ENCODE measurements at regions not wholly inside any gene's neighbourhood (a gene's known extent, or its start where the extent isn't known, plus 50 kb on each side); places are given as distances from the start of the nearest gene placed in this dataset.

DNA sequence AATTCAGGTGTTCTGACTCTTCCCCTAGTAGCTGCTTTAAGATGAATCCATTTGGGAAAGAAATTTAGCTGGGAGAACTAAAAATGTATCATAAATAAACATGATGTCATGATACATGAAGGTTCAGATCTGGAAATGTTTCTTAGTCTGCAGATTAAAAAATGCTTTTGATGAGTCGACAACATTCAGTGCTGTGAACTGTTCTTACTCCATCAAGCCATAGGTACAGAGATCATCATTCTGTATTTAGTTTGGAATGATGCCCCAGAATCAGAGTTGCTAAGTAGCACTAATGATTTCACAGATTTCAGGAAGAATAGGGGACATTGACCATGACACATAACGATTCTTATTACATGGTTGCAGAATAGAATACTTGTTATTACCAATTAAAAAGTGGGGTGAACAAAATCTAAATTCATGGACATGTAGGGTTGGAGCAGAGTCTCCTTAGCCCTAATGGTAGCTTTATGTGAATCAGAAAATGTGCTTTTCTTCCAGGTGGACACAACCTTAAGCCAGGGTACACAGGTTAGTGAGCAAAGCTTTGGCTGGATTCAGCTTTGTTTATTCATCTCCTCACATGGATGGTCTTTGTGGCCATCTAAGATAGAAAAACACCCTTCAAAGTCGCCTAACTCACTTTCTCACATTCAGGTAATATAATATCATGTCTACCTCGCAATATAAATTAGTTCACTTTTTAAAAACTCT is 205.4 kb upstream of the SEL1L start:
- CTCF ChIA-PET: interaction anchor here (0.6 to 1.7 kb wide), 2 partner anchors 60 to 114 kb away, joined by 3 to 7 read pairs; no protein-coding TSS in a partner anchor
- Mint-ChIP-seq H3K27ac (ENCODE audit: unreplicated experiment) (no peak overlapping the region), H3K27me3 (ENCODE audit: insufficient read depth, unreplicated experiment) (peaks cover 7% of the 10 kb centered on the region), H3K36me3 (ENCODE audit: insufficient read depth, unreplicated experiment) (no peaks in the 10 kb centered on the region), H3K9me3 (ENCODE audit: unreplicated experiment) (no peaks in the 10 kb centered on the region), H3K4me1 (ENCODE audit: low read depth, unreplicated experiment) (no peaks in the 10 kb centered on the region), H3K4me3 (ENCODE audit: unreplicated experiment) (no peak overlapping the region)
- Histone ChIP-seq H3K27me3 (replicated peaks; ENCODE audit: control insufficient read depth, insufficient read depth, low read length) (no peaks in the 10 kb centered on the region), H3K4me1 (no peaks in the 10 kb centered on the region), H3K9me3 (no peaks in the 10 kb centered on the region), H3K36me3 (ENCODE audit: control insufficient read depth, insufficient read depth, low read length) (no peaks in the 10 kb centered on the region), H3K4me3 (ENCODE audit: low read depth, low read length) (no peak overlapping the region)
- intact Hi-C loops (cut with micrococcal nuclease; ENCODE audit: unreplicated experiment): loop anchor here (1.0 kb wide), 1 partner anchor 114 kb away; no protein-coding TSS in a partner anchor
- POLR2A ChIA-PET: interaction anchor here (0.6 kb wide), 1 partner anchor 111 kb away, joined by 5 read pairs; no protein-coding TSS in a partner anchor
- no peak for DNase-seq
- BruUV-seq (replicated peaks): no TSS peak
- TF ChIP-seq CTCF (IDR thresholded peaks at IDR 0.05; ENCODE audit: insufficient read depth in 1 of 2, low read depth in 1 of 2, low read length in 1 of 2, severe bottlenecking in 1 of 2, unreplicated experiment in 1 of 2): no peak

- POLR2A ChIA-PET: no interaction called here
Measured at GRCh38 chr14:81743605-81744004, 210.0 kb upstream of the SEL1L start.

GRCh38 chr14:81751198-81751597 is 217.5 kb upstream of the SEL1L start:
- no peaks in the 10 kb centered on the region for H3K9me3 Mint-ChIP-seq (ENCODE audit: unreplicated experiment)
- H3K9me3 ChIP-seq: no peaks in the 10 kb centered on the region
- H3K36me3 Mint-ChIP-seq (ENCODE audit: insufficient read depth, unreplicated experiment): no peaks in the 10 kb centered on the region
- ChIA-PET CTCF (no interaction called here), POLR2A (no interaction called here)
- H3K4me1 ChIP-seq: no peaks in the 10 kb centered on the region
- no peaks in the 10 kb centered on the region for H3K36me3 ChIP-seq (ENCODE audit: control insufficient read depth, insufficient read depth, low read length)
- no peak overlapping the region for H3K4me3 Mint-ChIP-seq (ENCODE audit: unreplicated experiment)
- BruUV-seq (replicated peaks): no TSS peak
- no peaks in the 10 kb centered on the region for H3K4me1 Mint-ChIP-seq (ENCODE audit: low read depth, unreplicated experiment)
- intact Hi-C loops (cut with micrococcal nuclease; ENCODE audit: unreplicated experiment): no loop called here
- H3K27me3 ChIP-seq (replicated peaks; ENCODE audit: control insufficient read depth, insufficient read depth, low read length): no peaks in the 10 kb centered on the region
- TF ChIP-seq CTCF (IDR thresholded peaks at IDR 0.05; ENCODE audit: insufficient read depth in 1 of 2, low read depth in 1 of 2, low read length in 1 of 2, severe bottlenecking in 1 of 2, unreplicated experiment in 1 of 2): no peak
- H3K4me3 ChIP-seq (ENCODE audit: low read depth, low read length): no peak overlapping the region
- peaks cover 3% of the 10 kb centered on the region for H3K27me3 Mint-ChIP-seq (ENCODE audit: insufficient read depth, unreplicated experiment)
- no peak overlapping the region for H3K27ac Mint-ChIP-seq (ENCODE audit: unreplicated experiment)
- no peak for DNase-seq

More at GRCh38 chr14:81743605-81744004, 210.0 kb upstream of the SEL1L start:
- Histone ChIP-seq H3K4me3 (ENCODE audit: low read depth, low read length) (no peak overlapping the region), H3K4me1 (no peaks in the 10 kb centered on the region), H3K36me3 (ENCODE audit: control insufficient read depth, insufficient read depth, low read length) (no peaks in the 10 kb centered on the region), H3K27me3 (replicated peaks; ENCODE audit: control insufficient read depth, insufficient read depth, low read length) (no peaks in the 10 kb centered on the region), H3K9me3 (no peaks in the 10 kb centered on the region)
- Mint-ChIP-seq H3K4me1 (ENCODE audit: low read depth, unreplicated experiment) (no peaks in the 10 kb centered on the region), H3K36me3 (ENCODE audit: insufficient read depth, unreplicated experiment) (no peaks in the 10 kb centered on the region), H3K4me3 (ENCODE audit: unreplicated experiment) (no peak overlapping the region), H3K9me3 (ENCODE audit: unreplicated experiment) (no peaks in the 10 kb centered on the region), H3K27me3 (ENCODE audit: insufficient read depth, unreplicated experiment) (peaks cover 4% of the 10 kb centered on the region), H3K27ac (ENCODE audit: unreplicated experiment) (no peak overlapping the region)
- DNase-seq: no peak
- no TSS peak for BruUV-seq (replicated peaks)
- intact Hi-C loops (cut with micrococcal nuclease; ENCODE audit: unreplicated experiment): no loop called here
- CTCF ChIA-PET: no interaction called here
- TF ChIP-seq CTCF (IDR thresholded peaks at IDR 0.05; ENCODE audit: insufficient read depth in 1 of 2, low read depth in 1 of 2, low read length in 1 of 2, severe bottlenecking in 1 of 2, unreplicated experiment in 1 of 2): no peak

Data from Caco-2 (cell line).